Nephron progenitor cell (in vitro differentiated cells): ENCODE measurements at regions not wholly inside any gene's neighbourhood (a gene's known extent, or its start where the extent isn't known, plus 50 kb on each side); places are given as distances from the start of the nearest gene placed in this dataset.

Source experiments
- DNase-seq: peaks from one replicate; pipeline ENCODE4 v3.0.0; 2021
- H3K27ac Mint-ChIP-seq: 2 replicates; pipeline ENCODE4 v1.8.0; 2021; ENCODE audit warnings: mild to moderate bottlenecking, moderate library complexity, mixed read lengths
- H3K27me3 Mint-ChIP-seq: 2 replicates; pipeline ENCODE4 v1.8.0; 2021; ENCODE audit warnings: mild to moderate bottlenecking, low read depth, mixed read lengths; ENCODE audit not compliant: poor library complexity
- H3K36me3 Mint-ChIP-seq: 2 replicates; pipeline ENCODE4 v1.8.0; 2021; ENCODE audit warnings: low read depth, mixed read lengths
- H3K4me1 Mint-ChIP-seq: 2 replicates; pipeline ENCODE4 v1.8.0; 2021; ENCODE audit warnings: mixed read lengths
- H3K4me3 Mint-ChIP-seq: 2 replicates; pipeline ENCODE4 v1.8.0; 2021; ENCODE audit warnings: mild to moderate bottlenecking, moderate library complexity, mixed read lengths
- H3K9me3 Mint-ChIP-seq: 2 replicates; pipeline ENCODE4 v1.8.0; 2021; ENCODE audit warnings: mild to moderate bottlenecking, moderate library complexity, mixed read lengths
- TF ChIP-seq, protein P1 (sequence below): fragments of 200-600 bp; sonication (generic); IDR thresholded peaks from 2 replicates; pipeline ENCODE4 v1.5.0; 2021; ENCODE audit warnings: antibody characterized with exemption

DNA sequence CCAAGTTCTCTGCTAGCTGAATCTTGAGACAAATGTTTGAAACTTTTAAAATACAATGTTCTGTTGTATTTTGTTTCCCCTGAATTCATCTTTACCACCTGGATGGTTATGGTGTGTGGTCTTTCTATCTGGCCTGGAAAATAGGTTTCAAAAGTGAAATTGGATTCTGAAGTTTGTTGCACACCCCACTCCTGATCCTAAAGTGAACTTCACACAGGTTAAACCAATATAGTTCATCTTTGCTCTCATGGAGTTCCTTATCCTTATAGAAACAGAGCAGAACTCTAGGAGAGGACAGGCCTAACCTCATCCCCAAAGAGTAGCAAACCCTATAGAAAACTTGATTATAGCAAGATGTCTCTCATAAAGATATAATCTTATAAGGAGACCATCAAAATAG is 179.4 kb upstream of the BCL6 start:
- no peak for DNase-seq
- TF ChIP-seq, protein P1, sequence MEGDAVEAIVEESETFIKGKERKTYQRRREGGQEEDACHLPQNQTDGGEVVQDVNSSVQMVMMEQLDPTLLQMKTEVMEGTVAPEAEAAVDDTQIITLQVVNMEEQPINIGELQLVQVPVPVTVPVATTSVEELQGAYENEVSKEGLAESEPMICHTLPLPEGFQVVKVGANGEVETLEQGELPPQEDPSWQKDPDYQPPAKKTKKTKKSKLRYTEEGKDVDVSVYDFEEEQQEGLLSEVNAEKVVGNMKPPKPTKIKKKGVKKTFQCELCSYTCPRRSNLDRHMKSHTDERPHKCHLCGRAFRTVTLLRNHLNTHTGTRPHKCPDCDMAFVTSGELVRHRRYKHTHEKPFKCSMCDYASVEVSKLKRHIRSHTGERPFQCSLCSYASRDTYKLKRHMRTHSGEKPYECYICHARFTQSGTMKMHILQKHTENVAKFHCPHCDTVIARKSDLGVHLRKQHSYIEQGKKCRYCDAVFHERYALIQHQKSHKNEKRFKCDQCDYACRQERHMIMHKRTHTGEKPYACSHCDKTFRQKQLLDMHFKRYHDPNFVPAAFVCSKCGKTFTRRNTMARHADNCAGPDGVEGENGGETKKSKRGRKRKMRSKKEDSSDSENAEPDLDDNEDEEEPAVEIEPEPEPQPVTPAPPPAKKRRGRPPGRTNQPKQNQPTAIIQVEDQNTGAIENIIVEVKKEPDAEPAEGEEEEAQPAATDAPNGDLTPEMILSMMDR, result no peak
- Mint-ChIP-seq H3K27me3 (peaks cover 3% of the 10 kb centered on the region), H3K9me3 (peaks cover 29% of the 10 kb centered on the region), H3K36me3 (peaks cover 10% of the 10 kb centered on the region), H3K27ac (no peak overlapping the region), H3K4me1 (peaks cover 14% of the 10 kb centered on the region), H3K4me3 (no peak overlapping the region)

DNA sequence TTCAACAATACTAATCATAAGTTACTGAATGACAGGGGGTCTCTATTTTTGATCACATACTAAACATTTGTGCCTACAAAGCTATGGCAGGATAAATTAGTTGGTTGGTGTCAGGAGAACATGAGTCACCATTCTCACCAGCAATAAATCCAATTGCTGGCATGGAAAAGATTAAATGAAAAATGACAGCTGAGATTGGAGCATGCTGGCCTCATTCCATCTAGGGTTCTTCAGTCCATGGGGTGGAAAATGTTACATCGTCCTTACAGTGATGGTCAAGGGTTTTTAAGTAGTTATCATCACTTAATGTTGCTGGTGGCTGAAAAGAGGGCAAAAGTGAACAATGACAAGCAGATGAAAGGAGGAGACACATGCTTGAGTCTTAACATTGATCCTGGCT is 180.1 kb upstream of the BCL6 start:
- Mint-ChIP-seq H3K27me3 (peaks cover 3% of the 10 kb centered on the region), H3K9me3 (peaks cover 29% of the 10 kb centered on the region), H3K27ac (no peak overlapping the region), H3K36me3 (peaks cover 10% of the 10 kb centered on the region), H3K4me1 (peaks cover 14% of the 10 kb centered on the region), H3K4me3 (no peak overlapping the region)
- no peak for DNase-seq
- TF ChIP-seq, protein P1, result no peak

DNA sequence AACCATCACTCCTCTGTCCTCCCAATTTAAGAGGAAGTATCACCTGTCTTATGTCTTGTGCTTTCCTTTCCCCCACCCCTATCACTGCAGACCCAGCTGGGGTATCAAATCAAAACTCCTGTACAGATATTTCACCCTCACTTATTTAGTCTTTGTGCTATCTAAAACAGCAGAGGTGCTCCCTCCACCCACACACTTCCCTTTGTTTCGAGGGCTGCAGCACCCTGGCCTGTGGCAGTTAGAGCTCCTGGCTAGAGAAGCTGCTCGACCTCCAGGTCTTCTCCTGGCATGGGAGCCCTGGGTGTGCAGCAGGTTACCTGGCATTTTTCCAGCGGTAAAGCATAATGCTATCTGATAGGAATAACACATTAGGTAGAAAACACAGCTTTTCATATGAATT is 181.4 kb upstream of the BCL6 start:
- Mint-ChIP-seq H3K27ac (no peak overlapping the region), H3K4me3 (no peak overlapping the region), H3K9me3 (peaks cover 29% of the 10 kb centered on the region), H3K36me3 (peaks cover 10% of the 10 kb centered on the region), H3K27me3 (peaks cover 3% of the 10 kb centered on the region), H3K4me1 (peaks cover 12% of the 10 kb centered on the region)
- TF ChIP-seq, protein P1, result no peak
- no peak for DNase-seq

DNA sequence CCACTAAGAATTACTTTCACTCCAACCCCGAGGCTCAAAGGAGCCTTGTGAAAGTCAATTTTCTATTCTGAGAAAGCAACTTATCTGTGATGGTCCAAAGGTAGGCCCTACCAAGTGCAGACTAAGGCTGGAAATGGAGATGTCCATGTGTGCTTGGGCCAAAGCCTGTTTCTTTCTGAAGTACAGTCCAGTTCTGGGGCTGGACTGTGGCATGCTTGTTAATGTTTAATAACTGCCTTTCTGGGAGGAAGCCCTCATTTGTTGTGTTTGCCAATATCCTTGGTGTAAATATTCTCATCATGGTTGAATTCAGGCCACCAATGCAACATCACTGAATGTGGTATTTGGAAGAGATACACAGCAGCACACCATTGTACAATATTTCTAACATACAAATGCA is 182.3 kb upstream of the BCL6 start:
- TF ChIP-seq, protein P1, result no peak
- Mint-ChIP-seq H3K4me1 (peaks cover 11% of the 10 kb centered on the region), H3K4me3 (no peak overlapping the region), H3K27ac (no peak overlapping the region), H3K27me3 (peaks cover 3% of the 10 kb centered on the region), H3K36me3 (peaks cover 10% of the 10 kb centered on the region), H3K9me3 (peaks cover 29% of the 10 kb centered on the region)
- DNase-seq, result no peak

DNA sequence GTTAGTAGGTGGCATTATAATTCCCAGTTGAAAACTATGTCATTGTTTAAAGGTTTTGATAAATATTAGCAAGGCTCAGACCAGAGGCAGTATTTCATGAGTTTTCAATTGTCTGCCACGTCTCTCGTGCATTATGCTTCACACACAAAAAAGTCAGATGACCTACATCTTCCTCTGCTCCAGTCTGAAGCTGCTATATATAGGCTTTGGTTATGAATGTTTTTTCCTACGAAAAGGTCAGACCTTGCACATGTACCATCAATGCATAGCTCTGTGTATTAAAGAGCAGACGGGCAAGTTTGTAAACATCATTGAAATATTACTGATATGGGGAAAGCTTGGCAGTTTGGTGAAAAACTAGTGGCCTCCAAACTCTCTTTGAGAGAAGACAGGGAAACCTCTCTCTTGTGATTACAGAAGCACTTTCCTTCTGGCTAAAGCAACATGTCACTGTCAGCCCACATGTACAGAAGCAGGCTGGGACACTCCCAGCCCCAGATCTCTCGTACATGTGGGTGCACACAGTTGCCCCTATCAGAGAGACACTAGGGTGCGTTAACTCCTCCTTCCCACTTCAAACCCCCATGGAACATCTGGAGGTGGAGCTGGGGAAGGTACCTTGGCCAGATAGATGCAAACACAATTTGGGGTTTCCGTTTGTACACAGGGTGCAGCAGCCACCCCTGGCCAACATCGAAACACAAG is 184.0 kb upstream of the BCL6 start:
- H3K4me3 Mint-ChIP-seq, result no peak overlapping the region
- TF ChIP-seq, protein P1, result no peak
- H3K27ac Mint-ChIP-seq, result no peak overlapping the region
- H3K36me3 Mint-ChIP-seq, result peaks cover 6% of the 10 kb centered on the region
- peaks cover 11% of the 10 kb centered on the region for H3K4me1 Mint-ChIP-seq
- DNase-seq, result no peak
- H3K27me3 Mint-ChIP-seq, result peaks cover 10% of the 10 kb centered on the region
- peaks cover 16% of the 10 kb centered on the region for H3K9me3 Mint-ChIP-seq

DNA sequence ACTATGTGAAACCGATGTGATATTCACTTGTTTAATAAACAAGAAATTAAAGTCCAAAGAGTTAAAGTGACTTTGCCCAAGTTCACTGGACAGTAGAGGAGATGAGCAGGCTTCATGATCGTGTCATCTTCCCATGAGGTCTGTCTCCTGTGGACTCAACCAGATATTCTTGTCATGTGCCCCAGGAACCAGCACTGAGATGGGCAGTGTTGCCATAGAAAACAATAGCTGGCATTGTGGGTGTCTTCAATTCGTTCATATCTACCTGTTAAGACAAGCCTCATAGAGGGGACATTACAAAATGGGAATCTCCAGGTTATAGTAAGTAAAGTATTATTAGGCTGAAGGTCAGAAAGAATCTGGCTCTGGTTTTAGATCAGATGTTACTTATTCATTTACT is 184.8 kb upstream of the BCL6 start:
- no peak overlapping the region for H3K27ac Mint-ChIP-seq
- TF ChIP-seq, protein P1, result no peak
- H3K9me3 Mint-ChIP-seq, result peaks cover 9% of the 10 kb centered on the region
- peaks cover 6% of the 10 kb centered on the region for H3K36me3 Mint-ChIP-seq
- DNase-seq, result no peak
- H3K27me3 Mint-ChIP-seq, result peaks cover 10% of the 10 kb centered on the region
- H3K4me1 Mint-ChIP-seq, result peaks cover 13% of the 10 kb centered on the region
- no peak overlapping the region for H3K4me3 Mint-ChIP-seq
